ENCODE measurements at regions not wholly inside any gene's neighbourhood (a gene's known extent, or its start where the extent isn't known, plus 50 kb on each side); places are given as distances from the start of the nearest gene placed in this dataset.

DNA sequence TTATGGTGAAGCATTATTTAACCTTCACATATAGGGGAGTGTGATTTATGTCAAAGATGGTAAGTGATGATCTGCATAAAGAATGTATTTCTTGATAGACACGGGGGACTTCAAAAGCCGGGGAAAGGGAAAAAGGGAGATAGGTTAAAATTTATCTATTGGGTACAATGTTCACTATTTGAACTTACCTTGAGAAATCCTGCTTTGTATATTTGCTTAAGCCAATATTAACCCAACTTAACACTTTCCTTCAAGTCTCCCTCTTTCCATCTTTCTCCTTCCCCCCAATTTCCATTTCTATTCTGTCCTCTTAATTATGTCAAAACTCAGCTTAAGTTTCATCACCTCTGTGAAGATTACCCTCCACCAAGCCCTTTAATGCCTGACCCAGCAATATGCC is 149.0 kb upstream of the ANK2 start:
- intact Hi-C loops (cut with micrococcal nuclease; ENCODE audit: unreplicated experiment): no loop called here
- no peak overlapping the region for H3K4me3 Mint-ChIP-seq (ENCODE audit: low read depth, unreplicated experiment)
- H3K9me3 Mint-ChIP-seq (ENCODE audit: low read depth, unreplicated experiment): no peaks in the 10 kb centered on the region
- TF ChIP-seq, protein P1, sequence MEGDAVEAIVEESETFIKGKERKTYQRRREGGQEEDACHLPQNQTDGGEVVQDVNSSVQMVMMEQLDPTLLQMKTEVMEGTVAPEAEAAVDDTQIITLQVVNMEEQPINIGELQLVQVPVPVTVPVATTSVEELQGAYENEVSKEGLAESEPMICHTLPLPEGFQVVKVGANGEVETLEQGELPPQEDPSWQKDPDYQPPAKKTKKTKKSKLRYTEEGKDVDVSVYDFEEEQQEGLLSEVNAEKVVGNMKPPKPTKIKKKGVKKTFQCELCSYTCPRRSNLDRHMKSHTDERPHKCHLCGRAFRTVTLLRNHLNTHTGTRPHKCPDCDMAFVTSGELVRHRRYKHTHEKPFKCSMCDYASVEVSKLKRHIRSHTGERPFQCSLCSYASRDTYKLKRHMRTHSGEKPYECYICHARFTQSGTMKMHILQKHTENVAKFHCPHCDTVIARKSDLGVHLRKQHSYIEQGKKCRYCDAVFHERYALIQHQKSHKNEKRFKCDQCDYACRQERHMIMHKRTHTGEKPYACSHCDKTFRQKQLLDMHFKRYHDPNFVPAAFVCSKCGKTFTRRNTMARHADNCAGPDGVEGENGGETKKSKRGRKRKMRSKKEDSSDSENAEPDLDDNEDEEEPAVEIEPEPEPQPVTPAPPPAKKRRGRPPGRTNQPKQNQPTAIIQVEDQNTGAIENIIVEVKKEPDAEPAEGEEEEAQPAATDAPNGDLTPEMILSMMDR (IDR thresholded peaks at IDR 0.05; ENCODE audit: unreplicated experiment): no peak
- H3K27ac Mint-ChIP-seq (ENCODE audit: unreplicated experiment): no peak overlapping the region
- no peaks in the 10 kb centered on the region for H3K27me3 Mint-ChIP-seq (ENCODE audit: unreplicated experiment)
- BruUV-seq (replicated peaks): no TSS peak
- CTCF ChIA-PET: no interaction called here
- DNase-seq: no peak
- no peaks in the 10 kb centered on the region for H3K4me1 Mint-ChIP-seq (ENCODE audit: low read depth, unreplicated experiment)
- no peaks in the 10 kb centered on the region for H3K36me3 Mint-ChIP-seq (ENCODE audit: insufficient read depth, unreplicated experiment)

- H3K4me3 Mint-ChIP-seq (ENCODE audit: low read depth, unreplicated experiment): no peak overlapping the region
- H3K27me3 Mint-ChIP-seq (ENCODE audit: unreplicated experiment): no peaks in the 10 kb centered on the region
- intact Hi-C loops (cut with micrococcal nuclease; ENCODE audit: unreplicated experiment): no loop called here
- TF ChIP-seq, protein P1 (IDR thresholded peaks at IDR 0.05; ENCODE audit: unreplicated experiment): no peak
- H3K9me3 Mint-ChIP-seq (ENCODE audit: low read depth, unreplicated experiment): no peaks in the 10 kb centered on the region
- CTCF ChIA-PET: no interaction called here
- no TSS peak for BruUV-seq (replicated peaks)
- H3K27ac Mint-ChIP-seq (ENCODE audit: unreplicated experiment): no peak overlapping the region
- DNase-seq: no peak
- H3K36me3 Mint-ChIP-seq (ENCODE audit: insufficient read depth, unreplicated experiment): no peaks in the 10 kb centered on the region
- H3K4me1 Mint-ChIP-seq (ENCODE audit: low read depth, unreplicated experiment): no peaks in the 10 kb centered on the region
Observed at GRCh38 chr4:112901962-112902411, 147.5 kb upstream of the ANK2 start.

DNA sequence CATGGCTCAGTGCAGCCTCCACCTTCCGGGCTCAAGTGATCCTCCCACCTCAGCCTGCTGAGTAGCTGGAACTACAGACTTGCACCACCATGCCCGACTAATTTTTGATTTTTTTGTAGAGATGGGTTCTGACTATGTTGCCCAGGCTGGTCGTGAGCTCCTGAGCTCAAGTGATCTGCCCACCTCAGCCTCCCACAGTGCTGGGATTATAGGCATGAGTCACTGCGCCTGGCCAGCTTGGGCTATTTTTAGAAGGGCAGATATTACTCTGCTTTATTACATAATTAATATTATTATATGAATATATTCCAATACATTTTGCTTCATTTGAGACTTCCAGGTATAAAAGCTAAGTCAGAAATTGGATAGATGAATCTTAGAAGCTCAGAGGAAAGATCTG is 143.7 kb upstream of the ANK2 start:
- Mint-ChIP-seq H3K27me3 (ENCODE audit: unreplicated experiment) (no peaks in the 10 kb centered on the region), H3K4me3 (ENCODE audit: low read depth, unreplicated experiment) (no peak overlapping the region), H3K9me3 (ENCODE audit: low read depth, unreplicated experiment) (no peaks in the 10 kb centered on the region), H3K36me3 (ENCODE audit: insufficient read depth, unreplicated experiment) (no peaks in the 10 kb centered on the region), H3K27ac (ENCODE audit: unreplicated experiment) (no peak overlapping the region), H3K4me1 (ENCODE audit: low read depth, unreplicated experiment) (no peaks in the 10 kb centered on the region)
- no TSS peak for BruUV-seq (replicated peaks)
- no peak for DNase-seq
- TF ChIP-seq, protein P1 (IDR thresholded peaks at IDR 0.05; ENCODE audit: unreplicated experiment): no peak
- intact Hi-C loops (cut with micrococcal nuclease; ENCODE audit: unreplicated experiment): no loop called here
- CTCF ChIA-PET: interaction anchor here (0.6 kb wide), 2 partner anchors 16 to 533 kb away, joined by 4 to 6 read pairs; no protein-coding TSS in a partner anchor

DNA sequence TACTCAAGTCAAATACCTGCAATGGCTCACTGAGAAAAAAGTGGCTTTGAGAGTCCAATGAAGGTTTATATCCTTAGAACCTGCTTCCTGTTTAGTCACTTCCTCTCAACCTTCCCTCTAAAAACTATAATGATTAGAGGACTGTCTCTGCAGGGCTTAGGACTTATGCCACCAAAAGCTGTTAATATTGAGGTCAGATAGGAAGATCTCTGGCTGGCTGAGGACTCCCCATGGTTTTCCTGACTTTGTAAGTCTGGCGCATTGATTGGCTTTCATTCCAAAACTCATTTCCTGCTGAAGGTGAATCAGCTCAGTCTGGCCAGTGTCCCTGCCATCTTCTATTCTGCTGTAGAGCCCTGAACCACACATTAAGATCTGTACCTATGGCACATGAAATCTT is 140.9 kb upstream of the ANK2 start:
- H3K4me3 Mint-ChIP-seq (ENCODE audit: low read depth, unreplicated experiment): no peak overlapping the region
- no peak for DNase-seq
- H3K36me3 Mint-ChIP-seq (ENCODE audit: insufficient read depth, unreplicated experiment): no peaks in the 10 kb centered on the region
- intact Hi-C loops (cut with micrococcal nuclease; ENCODE audit: unreplicated experiment): no loop called here
- H3K27me3 Mint-ChIP-seq (ENCODE audit: unreplicated experiment): no peaks in the 10 kb centered on the region
- no peaks in the 10 kb centered on the region for H3K4me1 Mint-ChIP-seq (ENCODE audit: low read depth, unreplicated experiment)
- no peak overlapping the region for H3K27ac Mint-ChIP-seq (ENCODE audit: unreplicated experiment)
- BruUV-seq (replicated peaks): no TSS peak
- CTCF ChIA-PET: no interaction called here
- TF ChIP-seq, protein P1 (IDR thresholded peaks at IDR 0.05; ENCODE audit: unreplicated experiment): no peak
- no peaks in the 10 kb centered on the region for H3K9me3 Mint-ChIP-seq (ENCODE audit: low read depth, unreplicated experiment)
